Activated naive CD8-positive, alpha-beta T cell treated with anti-CD3 and anti-CD28 coated beads, Interleukin-2, amount 50 U/mL, for 16 hours (primary cell): ENCODE measurements at regions not wholly inside any gene's neighbourhood (a gene's known extent, or its start where the extent isn't known, plus 50 kb on each side); places are given as distances from the start of the nearest gene placed in this dataset.
"Not testable (repeated sequence)": the region's sequence is repeated elsewhere in the genome, so short reads cannot be mapped to it uniquely, and the experiment has no call there.

Experiments used
- DNase-seq: peaks from one replicate; pipeline ENCODE4 v3.0.0-alpha.2; 2020; ENCODE audit warnings: low read depth, low spot score

GRCh38 chr4:18676526-18676915, 655.0 kb upstream of the LCORL start:
- no peak for DNase-seq

DNA sequence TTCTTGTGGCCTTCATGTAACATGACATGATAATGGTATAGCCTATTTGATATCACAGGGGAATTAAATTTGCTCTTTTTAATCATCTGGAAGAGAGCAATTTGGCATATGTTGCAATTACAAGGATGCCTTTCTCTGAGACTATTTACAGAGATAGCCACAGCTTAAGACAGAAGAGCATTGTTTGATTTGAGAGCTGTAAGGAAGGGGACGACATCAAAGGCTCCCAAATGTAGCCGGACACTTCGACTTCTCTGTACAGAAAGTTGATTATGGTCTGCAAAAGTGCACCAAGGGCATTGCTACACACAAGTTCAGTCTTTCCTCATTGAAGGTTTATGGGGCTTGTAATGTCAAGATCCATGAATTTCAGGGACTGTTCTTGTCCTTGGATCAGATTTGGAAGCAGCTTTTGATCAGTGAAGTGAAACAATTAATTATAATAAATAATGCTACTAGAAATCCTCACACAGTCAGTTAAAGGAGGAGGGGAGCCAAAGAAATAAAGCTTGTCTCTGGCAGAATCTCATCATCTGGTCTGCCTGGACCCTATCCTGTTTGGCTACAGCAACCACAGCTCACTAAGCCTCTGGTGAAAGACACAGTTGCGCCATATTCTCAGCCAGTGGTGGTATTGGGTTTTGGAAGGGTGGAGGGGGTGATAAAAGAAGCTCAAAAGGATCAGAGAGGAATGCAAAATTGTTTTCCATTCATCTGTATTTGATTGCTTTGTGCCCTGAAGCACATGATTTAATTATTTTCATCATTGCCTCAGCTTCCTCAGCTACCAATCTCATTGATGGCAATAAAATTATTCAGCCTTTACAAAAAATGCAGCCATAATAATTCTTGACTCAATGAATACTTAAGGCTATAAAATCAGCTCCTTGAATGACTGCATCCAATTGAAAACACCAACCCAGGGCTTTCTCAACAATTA, 654.3 kb upstream of the LCORL start:
- no peak for DNase-seq

GRCh38 chr4:18670034-18670433, 648.5 kb upstream of the LCORL start:
- no peak for DNase-seq

- no peak for DNase-seq
Observed at GRCh38 chr4:18669390-18669789, 647.8 kb upstream of the LCORL start.

GRCh38 chr4:18666322-18666721, 644.8 kb upstream of the LCORL start:
- DNase-seq, result no peak

DNA sequence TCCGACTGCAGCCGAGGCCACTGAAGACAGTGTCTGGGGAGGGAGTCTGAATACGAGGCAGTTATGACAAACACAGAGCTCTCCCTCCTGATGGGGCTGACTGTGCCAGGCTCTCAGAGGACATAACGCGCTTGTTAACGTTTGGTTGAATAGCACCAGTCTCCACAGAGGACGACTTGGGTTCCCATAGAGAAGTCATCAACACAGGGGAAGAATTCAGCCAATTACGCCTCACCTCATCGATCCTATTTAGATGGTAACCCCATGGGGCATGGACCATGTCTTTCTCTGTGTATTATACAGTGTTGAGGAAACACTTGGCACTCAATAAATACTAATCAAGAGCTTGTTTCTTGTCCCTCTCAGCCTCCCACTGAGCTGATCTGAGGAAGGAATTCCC, 642.6 kb upstream of the LCORL start:
- no peak for DNase-seq

- no peak for DNase-seq
Observed at GRCh38 chr4:18645351-18645750, 623.8 kb upstream of the LCORL start.

DNA sequence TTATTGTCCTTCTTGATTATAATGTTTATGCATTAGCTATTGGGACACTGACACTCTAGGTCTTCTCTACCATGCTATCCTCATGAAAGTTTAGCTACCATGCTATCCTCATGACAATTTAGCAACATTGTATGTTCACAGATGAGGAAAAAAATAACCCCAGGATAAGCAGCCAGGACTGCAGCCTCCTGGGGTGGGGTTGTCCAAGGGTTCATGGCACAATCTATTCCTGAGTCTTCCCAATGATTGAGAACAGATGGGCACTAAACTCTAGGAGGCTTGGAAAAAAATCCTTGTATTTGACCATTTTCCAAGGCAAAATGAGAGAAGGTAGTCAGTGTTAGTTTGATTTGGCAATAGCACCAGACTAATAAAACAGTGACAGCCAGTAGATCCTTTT, 619.8 kb upstream of the LCORL start:
- no peak for DNase-seq

DNA sequence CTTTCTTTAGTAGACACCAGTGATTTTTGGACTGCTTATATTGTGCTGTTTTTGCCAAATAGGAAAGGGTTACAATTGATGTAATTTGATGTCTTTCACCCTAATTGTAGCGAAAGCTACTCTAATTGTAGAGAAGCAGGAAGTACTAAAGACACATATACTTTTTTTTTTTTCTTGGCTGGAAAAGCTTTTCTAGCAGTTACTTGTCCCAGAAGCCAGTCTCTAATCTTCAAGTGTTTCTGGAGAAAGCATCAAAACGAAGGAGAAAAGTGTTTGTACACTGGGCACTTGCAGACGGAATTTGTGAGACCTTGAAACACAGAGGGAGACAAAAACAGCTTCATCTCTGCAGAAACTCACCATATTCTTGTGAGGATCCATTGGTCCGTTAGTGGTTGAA, 616.5 kb upstream of the LCORL start:
- DNase-seq, result no peak

DNA sequence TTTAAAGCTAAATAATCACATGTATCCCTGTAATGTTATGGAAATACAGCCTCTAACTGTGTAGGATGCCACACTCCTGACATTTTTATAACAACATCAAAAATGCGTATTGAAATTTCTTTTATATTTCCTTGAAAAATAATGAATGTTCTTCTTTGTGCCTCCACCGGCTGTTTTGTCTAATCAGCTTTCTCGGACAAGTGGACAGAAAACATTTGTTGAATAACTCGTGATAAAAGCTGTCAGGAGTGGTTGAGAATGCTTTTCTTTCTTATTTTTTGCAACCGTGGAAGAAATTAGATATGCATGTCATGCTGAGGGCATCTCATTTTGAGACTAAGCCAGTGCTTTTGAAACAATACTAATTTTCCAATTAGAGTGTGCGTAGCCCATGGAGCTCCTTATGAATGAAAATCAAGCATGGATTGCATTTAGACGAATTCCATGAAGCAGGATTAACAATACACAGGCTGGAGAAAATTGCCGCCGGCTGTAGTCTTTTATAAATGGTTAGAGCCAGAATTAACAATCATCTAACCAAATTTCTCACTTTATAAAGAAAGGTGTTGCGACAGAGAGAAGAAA, 614.5 kb upstream of the LCORL start:
- DNase-seq, result no peak

GRCh38 chr4:18635531-18635930, 614.0 kb upstream of the LCORL start:
- no peak for DNase-seq

GRCh38 chr4:18631586-18631985, 610.0 kb upstream of the LCORL start:
- no peak for DNase-seq

- DNase-seq, result no peak
Observed at GRCh38 chr4:18630218-18631110, 608.9 kb upstream of the LCORL start.

GRCh38 chr4:18627447-18628005, 606.0 kb upstream of the LCORL start:
- DNase-seq, result no peak

DNA sequence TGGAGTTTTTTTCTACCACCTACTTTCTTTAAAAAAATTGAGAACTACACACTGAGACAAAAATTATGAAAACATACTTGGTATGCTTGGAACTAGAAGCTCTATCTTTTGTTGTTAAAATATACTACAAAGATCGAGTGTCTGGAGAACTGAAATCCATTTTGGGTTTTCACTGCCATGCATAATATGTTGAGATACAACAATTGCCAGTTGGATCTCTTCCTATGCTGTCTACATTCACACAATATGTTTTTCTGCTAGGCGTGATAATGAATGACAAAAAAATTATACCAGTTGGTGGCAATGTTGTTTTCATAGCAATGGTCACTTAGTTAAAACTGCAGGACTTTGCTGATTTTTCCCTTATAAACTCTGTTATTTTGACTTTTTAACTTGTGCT, 605.4 kb upstream of the LCORL start:
- DNase-seq, result no peak

- no peak for DNase-seq
Observed at GRCh38 chr4:18626366-18626765, 604.8 kb upstream of the LCORL start.

DNA sequence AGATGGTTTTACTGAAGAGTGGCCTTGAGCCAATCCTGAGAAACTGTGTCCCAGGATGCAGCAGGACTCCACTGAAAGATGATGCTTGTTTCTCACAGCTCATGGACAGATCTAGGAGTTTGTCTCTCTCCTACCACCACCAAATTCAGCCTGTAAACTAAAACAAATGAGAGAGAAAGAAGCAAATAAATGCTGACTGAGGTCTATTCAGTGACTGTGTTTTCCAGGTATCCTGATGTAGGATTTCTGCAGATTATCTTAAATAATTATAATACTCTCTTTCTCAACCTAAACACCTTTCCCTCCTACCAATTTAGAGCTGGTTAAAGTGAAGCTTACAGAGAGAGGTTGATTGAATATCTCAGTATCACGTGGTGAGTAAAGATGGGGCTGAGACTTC, 599.6 kb upstream of the LCORL start:
- DNase-seq, result no peak

DNA sequence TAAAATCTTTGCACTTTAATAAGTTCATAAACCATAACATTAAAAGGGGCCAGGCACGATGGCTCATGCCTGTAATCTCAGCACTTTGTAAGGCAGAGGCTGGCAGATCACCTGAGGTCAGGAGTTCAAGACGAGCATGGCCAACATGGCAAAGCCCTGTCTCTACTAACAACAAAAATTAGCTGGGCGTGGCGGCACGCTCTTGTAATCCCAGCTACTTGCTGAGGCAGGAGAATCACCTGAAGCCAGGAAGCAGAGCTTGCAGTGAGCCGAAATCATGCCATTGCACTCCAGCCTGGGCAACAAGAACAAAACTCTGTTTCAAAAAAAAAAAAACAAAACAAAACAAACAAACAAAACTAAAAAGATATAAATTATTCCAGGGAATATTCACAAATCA, 595.2 kb upstream of the LCORL start:
- no peak for DNase-seq

DNA sequence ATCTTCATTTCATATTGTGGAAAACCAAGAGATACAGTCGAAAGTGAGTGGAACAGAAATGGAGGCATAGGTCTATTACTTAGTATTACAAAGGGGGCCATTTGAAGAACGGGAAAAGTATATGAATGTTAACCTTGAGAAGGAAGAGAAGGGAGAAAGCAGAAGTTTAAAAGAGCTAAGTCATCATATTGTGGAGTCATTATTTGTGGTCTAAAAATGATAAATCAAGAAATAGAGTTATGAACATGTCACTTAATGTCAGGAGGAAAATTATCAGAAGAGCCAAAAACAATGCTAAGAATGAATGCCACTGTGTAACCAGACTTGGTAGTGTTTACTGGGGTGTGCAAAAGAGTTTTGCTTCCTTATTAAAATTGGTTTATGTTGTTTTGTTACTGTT, 589.5 kb upstream of the LCORL start:
- DNase-seq, result no peak

DNA sequence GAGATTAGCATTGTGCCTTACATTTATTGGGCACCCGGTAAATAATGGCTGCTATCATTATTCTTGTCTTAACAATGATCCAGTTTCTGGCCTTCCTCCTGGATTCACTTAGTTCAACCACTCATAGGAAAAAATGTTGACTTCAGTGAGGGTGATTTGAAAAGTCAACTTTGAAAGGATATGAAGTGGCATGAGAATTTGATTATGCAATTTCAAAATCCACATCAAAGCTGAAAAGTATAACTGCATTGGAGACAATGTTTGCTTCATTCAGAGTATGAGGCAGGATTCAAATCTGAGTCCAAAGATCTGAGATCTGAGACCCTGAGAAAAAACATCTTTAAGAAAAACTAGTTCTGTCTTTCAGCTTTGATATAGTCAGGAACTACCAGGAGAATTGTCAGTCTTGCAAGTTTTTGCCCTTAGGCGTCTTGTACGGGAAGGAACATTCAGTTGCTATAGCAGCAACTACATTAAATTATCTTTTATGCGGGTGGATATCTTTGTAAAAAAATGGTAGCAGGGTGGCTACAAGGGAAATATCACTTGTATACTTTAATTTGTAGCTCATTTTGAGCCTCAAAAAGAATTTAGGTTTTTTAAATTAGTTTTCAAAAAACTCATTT, 587.5 kb upstream of the LCORL start:
- DNase-seq, result no peak

DNA sequence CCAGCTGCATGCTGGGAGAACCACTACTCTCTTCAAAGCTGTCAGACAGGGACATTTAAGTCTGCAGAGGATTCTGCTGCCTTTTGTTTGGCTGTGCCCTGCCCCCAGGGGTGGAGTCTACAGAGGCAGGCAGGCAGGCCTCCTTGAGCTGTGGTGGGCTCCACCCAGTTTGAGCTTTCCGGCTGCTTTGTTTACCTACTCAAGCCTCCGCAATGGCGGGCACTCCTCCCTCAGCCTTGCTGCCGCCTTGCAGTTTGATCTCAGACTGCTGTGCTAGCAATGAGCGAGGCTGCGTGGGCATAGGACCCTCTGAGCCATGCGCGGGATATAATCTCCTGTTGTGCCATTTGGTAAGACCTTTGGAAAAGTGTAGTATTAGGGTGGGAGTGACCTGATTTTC, 581.1 kb upstream of the LCORL start:
- DNase-seq, result not testable (repeated sequence)
